ENCODE measurements at regions not wholly inside any gene's neighbourhood (a gene's known extent, or its start where the extent isn't known, plus 50 kb on each side); places are given as distances from the start of the nearest gene placed in this dataset.

GRCh38 chr2:4618630-4619228 is 915.4 kb downstream of the DCDC2C start:
- TF ChIP-seq, protein P1, sequence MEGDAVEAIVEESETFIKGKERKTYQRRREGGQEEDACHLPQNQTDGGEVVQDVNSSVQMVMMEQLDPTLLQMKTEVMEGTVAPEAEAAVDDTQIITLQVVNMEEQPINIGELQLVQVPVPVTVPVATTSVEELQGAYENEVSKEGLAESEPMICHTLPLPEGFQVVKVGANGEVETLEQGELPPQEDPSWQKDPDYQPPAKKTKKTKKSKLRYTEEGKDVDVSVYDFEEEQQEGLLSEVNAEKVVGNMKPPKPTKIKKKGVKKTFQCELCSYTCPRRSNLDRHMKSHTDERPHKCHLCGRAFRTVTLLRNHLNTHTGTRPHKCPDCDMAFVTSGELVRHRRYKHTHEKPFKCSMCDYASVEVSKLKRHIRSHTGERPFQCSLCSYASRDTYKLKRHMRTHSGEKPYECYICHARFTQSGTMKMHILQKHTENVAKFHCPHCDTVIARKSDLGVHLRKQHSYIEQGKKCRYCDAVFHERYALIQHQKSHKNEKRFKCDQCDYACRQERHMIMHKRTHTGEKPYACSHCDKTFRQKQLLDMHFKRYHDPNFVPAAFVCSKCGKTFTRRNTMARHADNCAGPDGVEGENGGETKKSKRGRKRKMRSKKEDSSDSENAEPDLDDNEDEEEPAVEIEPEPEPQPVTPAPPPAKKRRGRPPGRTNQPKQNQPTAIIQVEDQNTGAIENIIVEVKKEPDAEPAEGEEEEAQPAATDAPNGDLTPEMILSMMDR (conservative IDR thresholded peaks at IDR 0.05; ENCODE audit: low read length) = no peak
- no peak for TF ChIP-seq EZH2phosphoT487 (IDR thresholded peaks at IDR 0.05; ENCODE audit: borderline replicate concordance)
